ENCODE measurements at regions not wholly inside any gene's neighbourhood (a gene's known extent, or its start where the extent isn't known, plus 50 kb on each side); places are given as distances from the start of the nearest gene placed in this dataset.

DNA sequence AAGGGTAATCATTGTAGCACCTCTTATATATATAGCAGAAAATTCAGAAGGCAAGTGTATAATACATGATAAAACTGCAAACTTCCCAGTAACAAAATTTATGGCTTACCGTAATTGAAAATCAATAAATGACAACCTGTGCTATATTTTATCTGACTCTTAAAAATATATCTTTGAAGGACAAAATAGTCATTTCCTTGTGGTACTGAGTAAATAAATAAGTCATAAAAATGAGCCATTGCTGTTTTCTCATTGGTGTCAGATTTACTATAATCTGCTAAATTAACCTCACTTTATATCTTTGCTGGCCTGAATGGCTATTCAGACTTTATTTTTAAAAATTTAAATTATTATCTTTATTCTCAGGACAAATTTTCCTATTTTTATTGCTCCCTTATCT lies 1319.1 kb upstream of the SPRY2 start:
- Histone ChIP-seq H3K9me3 (ENCODE audit: control insufficient read depth in 2 of 2, low read length in 2 of 2) (no peaks in the 10 kb centered on the region), H3K9ac (ENCODE audit: low read depth in 1 of 2, low read length in 2 of 2) (no peak overlapping the region), H3K4me3 (ENCODE audit: low read length in 2 of 2) (no peak overlapping the region), H3K27ac (ENCODE audit: low read depth in 2 of 2, low read length in 2 of 2) (no peak overlapping the region), H3K27me3 (ENCODE audit: control insufficient read depth in 2 of 2, insufficient read depth in 2 of 2, low read length in 2 of 2) (no peaks in the 10 kb centered on the region), H3K36me3 (ENCODE audit: control insufficient read depth in 2 of 2, insufficient read depth in 2 of 2, low read length in 2 of 2) (no peaks in the 10 kb centered on the region), H3K4me1 (ENCODE audit: control insufficient read depth in 2 of 2, insufficient read depth in 2 of 2, low read length in 2 of 2) (no peaks in the 10 kb centered on the region)

DNA sequence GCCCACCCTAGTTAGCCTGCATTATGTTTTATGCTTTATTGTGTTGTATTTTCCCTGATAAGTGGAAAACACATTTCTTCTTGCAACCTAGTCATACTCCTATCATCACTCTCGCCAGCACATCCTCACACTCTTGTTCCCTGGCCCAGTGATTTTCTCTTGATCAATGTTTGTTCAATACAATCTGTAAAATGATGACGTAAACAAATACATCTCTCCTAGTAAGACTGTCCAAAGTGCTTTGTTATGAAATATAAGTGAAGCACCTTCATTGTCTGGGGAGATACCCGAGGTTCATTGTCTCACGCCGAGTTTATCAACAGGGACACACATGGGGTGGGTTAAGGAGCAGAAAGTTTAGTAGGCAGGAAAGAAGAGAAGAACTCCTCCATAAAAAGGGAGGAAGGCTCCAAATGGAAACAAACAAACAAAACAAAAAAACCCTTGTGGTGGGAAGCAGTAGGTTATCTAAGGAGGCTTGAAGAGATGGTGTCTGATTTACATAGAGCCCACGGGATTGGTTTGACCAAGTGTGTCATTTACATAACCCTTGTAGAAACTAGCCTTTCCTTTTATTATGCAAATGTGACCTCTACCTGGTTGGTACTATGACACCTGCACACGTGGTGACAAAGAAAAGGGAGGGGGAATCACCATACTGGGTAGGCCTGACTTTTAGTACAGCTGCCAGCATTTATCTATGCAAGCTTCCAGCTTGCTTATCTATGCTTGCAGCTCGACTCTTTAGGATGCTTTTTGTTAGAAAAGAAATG lies 1317.9 kb upstream of the SPRY2 start:
- H3K27me3 ChIP-seq (ENCODE audit: control insufficient read depth in 2 of 2, insufficient read depth in 2 of 2, low read length in 2 of 2) = no peaks in the 10 kb centered on the region

DNA sequence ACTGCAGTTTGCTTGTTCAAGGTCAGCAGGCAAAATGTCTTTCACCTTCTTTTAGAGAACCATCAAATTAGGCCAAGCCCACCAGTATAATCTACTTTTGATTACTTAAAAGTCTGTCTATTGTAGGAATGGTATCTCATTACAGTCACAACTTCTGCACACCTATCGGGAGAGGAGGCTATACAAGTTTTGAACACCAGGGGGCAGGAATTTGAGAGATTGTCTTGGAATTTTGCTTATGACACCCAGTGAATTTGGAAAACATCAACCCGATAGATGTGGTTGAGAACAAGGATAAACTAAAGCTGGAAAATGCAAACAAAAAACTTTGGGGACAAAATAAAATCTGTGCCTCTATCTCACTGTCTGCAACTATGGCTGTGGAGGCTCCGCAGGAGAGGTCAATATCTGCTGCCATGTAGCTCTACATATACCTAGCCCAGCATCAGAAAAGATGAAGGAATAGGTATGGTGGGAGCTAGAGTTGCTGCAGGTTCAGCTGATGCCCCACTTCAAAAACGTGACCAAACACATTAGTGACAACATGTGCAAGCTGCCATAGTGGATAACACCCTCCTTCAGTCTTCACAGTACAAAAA lies 1299.2 kb upstream of the SPRY2 start:
- Histone ChIP-seq H3K27ac (ENCODE audit: low read depth in 2 of 2, low read length in 2 of 2) (no peak overlapping the region), H3K27me3 (ENCODE audit: control insufficient read depth in 2 of 2, insufficient read depth in 2 of 2, low read length in 2 of 2) (no peaks in the 10 kb centered on the region), H3K4me3 (ENCODE audit: low read length in 2 of 2) (no peak overlapping the region), H3K9me3 (ENCODE audit: control insufficient read depth in 2 of 2, low read length in 2 of 2) (no peaks in the 10 kb centered on the region), H3K36me3 (ENCODE audit: control insufficient read depth in 2 of 2, insufficient read depth in 2 of 2, low read length in 2 of 2) (no peaks in the 10 kb centered on the region), H3K9ac (ENCODE audit: low read depth in 1 of 2, low read length in 2 of 2) (no peak overlapping the region), H3K4me1 (ENCODE audit: control insufficient read depth in 2 of 2, insufficient read depth in 2 of 2, low read length in 2 of 2) (no peaks in the 10 kb centered on the region)

More for the DNA sequence above, 1317.9 kb upstream of the SPRY2 start:
- no peak overlapping the region for H3K4me3 ChIP-seq (ENCODE audit: low read length in 2 of 2)
- H3K9me3 ChIP-seq (ENCODE audit: control insufficient read depth in 2 of 2, low read length in 2 of 2) = no peaks in the 10 kb centered on the region
- no peak overlapping the region for H3K27ac ChIP-seq (ENCODE audit: low read depth in 2 of 2, low read length in 2 of 2)
- H3K4me1 ChIP-seq (ENCODE audit: control insufficient read depth in 2 of 2, insufficient read depth in 2 of 2, low read length in 2 of 2) = no peaks in the 10 kb centered on the region
- no peaks in the 10 kb centered on the region for H3K36me3 ChIP-seq (ENCODE audit: control insufficient read depth in 2 of 2, insufficient read depth in 2 of 2, low read length in 2 of 2)
- H3K9ac ChIP-seq (ENCODE audit: low read depth in 1 of 2, low read length in 2 of 2) = no peak overlapping the region

DNA sequence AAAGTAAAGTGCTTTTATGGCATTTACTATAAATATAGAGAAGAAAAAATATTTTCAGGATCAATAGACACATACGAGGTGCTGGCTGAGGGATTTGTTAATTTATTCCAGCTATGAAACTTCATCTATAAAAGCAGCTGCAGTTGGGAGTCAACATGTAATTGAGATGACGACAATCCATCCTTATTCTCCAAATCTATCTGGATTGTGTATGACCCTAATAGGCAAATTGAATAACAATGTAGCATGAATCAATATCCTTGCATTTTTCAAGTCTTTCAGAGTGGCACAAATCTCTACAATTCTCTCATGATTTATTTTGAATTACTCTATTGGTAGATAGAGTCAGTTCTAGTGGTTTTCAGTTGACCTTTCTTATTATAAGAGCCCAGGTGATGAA lies 1296.5 kb upstream of the SPRY2 start:
- H3K9me3 ChIP-seq (ENCODE audit: control insufficient read depth in 2 of 2, low read length in 2 of 2) = no peaks in the 10 kb centered on the region
- H3K27ac ChIP-seq (ENCODE audit: low read depth in 2 of 2, low read length in 2 of 2) = no peak overlapping the region
- H3K4me3 ChIP-seq (ENCODE audit: low read length in 2 of 2) = no peak overlapping the region
- no peaks in the 10 kb centered on the region for H3K4me1 ChIP-seq (ENCODE audit: control insufficient read depth in 2 of 2, insufficient read depth in 2 of 2, low read length in 2 of 2)
- H3K36me3 ChIP-seq (ENCODE audit: control insufficient read depth in 2 of 2, insufficient read depth in 2 of 2, low read length in 2 of 2) = no peaks in the 10 kb centered on the region
- H3K27me3 ChIP-seq (ENCODE audit: control insufficient read depth in 2 of 2, insufficient read depth in 2 of 2, low read length in 2 of 2) = no peaks in the 10 kb centered on the region
- H3K9ac ChIP-seq (ENCODE audit: low read depth in 1 of 2, low read length in 2 of 2) = no peak overlapping the region

DNA sequence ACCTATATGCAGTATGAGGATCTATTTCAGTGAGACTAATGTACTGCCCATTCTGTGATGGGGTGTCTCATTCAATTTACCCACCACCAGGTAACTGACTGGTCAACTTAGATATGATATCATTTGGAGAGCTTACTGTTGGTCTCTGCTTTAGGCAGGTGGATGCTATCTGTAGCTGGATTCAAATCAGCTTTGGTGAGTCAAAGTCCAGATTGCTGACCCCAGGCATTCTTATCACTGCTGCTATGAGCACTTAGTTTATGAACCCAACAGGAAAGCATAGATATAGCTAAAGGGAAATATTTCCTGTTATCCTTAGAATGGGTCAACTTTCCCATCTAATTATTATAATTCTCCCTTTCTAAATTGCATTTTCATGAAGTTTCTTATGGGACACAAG lies 1295.2 kb upstream of the SPRY2 start:
- Histone ChIP-seq H3K27me3 (ENCODE audit: control insufficient read depth in 2 of 2, insufficient read depth in 2 of 2, low read length in 2 of 2) (no peaks in the 10 kb centered on the region), H3K9ac (ENCODE audit: low read depth in 1 of 2, low read length in 2 of 2) (no peak overlapping the region), H3K9me3 (ENCODE audit: control insufficient read depth in 2 of 2, low read length in 2 of 2) (no peaks in the 10 kb centered on the region), H3K4me3 (ENCODE audit: low read length in 2 of 2) (no peak overlapping the region), H3K36me3 (ENCODE audit: control insufficient read depth in 2 of 2, insufficient read depth in 2 of 2, low read length in 2 of 2) (no peaks in the 10 kb centered on the region), H3K27ac (ENCODE audit: low read depth in 2 of 2, low read length in 2 of 2) (no peak overlapping the region), H3K4me1 (ENCODE audit: control insufficient read depth in 2 of 2, insufficient read depth in 2 of 2, low read length in 2 of 2) (no peaks in the 10 kb centered on the region)

DNA sequence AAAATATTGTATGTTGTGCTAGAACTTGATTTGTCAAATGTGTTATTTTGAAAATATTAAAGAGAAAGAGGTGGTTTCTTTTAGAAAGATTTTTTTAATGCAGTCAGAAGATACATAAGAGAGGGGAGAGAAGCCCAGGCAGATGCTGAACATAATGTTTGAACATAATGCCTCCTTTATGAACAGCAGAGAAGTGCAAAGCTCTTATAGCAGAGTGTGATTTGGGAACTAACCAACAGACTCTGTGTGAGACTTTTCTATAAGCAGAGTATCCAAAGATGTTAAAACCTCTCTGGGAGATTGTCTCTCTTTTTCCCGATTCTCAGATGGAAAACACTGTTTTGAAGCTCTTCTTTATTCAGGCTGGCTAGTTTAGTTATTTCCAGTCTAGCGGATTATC lies 1274.1 kb upstream of the SPRY2 start:
- H3K27me3 ChIP-seq (ENCODE audit: control insufficient read depth in 2 of 2, insufficient read depth in 2 of 2, low read length in 2 of 2) = no peaks in the 10 kb centered on the region

DNA sequence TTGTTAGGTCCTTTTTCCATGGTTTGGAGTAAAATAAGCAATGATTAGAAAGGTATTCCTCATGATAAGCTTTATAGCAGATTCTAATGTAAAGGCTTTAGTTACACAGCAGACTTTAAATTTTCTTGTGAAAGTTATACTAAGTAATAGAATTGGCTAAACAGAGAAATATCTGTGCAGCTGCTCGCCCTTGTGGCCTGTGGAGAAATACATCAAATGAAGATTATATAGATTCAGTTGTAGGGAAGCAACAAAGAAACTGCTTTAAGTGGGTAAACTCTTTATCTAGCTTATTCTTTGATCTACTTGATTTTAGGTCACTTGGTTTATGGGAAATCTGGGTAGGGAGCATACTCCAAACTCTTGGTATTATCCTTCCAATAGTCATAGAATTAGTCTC lies 1269.7 kb upstream of the SPRY2 start:
- Histone ChIP-seq H3K9me3 (ENCODE audit: control insufficient read depth in 2 of 2, low read length in 2 of 2) (no peaks in the 10 kb centered on the region), H3K36me3 (ENCODE audit: control insufficient read depth in 2 of 2, insufficient read depth in 2 of 2, low read length in 2 of 2) (no peaks in the 10 kb centered on the region), H3K4me3 (ENCODE audit: low read length in 2 of 2) (no peak overlapping the region), H3K27me3 (ENCODE audit: control insufficient read depth in 2 of 2, insufficient read depth in 2 of 2, low read length in 2 of 2) (no peaks in the 10 kb centered on the region), H3K27ac (ENCODE audit: low read depth in 2 of 2, low read length in 2 of 2) (no peak overlapping the region), H3K4me1 (ENCODE audit: control insufficient read depth in 2 of 2, insufficient read depth in 2 of 2, low read length in 2 of 2) (no peaks in the 10 kb centered on the region), H3K9ac (ENCODE audit: low read depth in 1 of 2, low read length in 2 of 2) (no peak overlapping the region)

More for the DNA sequence above, 1274.1 kb upstream of the SPRY2 start:
- no peaks in the 10 kb centered on the region for H3K9me3 ChIP-seq (ENCODE audit: control insufficient read depth in 2 of 2, low read length in 2 of 2)
- no peak overlapping the region for H3K4me3 ChIP-seq (ENCODE audit: low read length in 2 of 2)
- no peaks in the 10 kb centered on the region for H3K36me3 ChIP-seq (ENCODE audit: control insufficient read depth in 2 of 2, insufficient read depth in 2 of 2, low read length in 2 of 2)
- H3K27ac ChIP-seq (ENCODE audit: low read depth in 2 of 2, low read length in 2 of 2) = no peak overlapping the region
- no peaks in the 10 kb centered on the region for H3K4me1 ChIP-seq (ENCODE audit: control insufficient read depth in 2 of 2, insufficient read depth in 2 of 2, low read length in 2 of 2)
- H3K9ac ChIP-seq (ENCODE audit: low read depth in 1 of 2, low read length in 2 of 2) = no peak overlapping the region

DNA sequence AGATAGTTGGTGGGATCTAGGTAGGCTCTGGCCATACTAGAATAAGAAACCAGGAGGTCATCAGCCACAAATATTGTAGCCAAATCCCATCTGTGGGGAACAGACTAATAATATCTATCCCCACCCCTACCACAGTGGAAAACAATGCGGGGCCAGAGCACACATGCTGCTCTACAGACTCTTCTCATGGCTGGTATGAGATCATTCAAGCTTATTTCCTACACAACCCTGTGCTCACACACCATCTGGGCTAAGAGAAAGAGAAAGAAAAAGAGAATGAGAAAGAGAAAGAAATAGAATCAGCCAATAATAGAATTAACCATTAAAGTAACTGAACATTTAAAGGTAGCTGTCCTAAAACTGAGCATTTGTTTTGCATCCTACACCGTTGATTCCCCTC lies 1268.4 kb upstream of the SPRY2 start:
- no peaks in the 10 kb centered on the region for H3K27me3 ChIP-seq (ENCODE audit: control insufficient read depth in 2 of 2, insufficient read depth in 2 of 2, low read length in 2 of 2)
- H3K9me3 ChIP-seq (ENCODE audit: control insufficient read depth in 2 of 2, low read length in 2 of 2) = no peaks in the 10 kb centered on the region

DNA sequence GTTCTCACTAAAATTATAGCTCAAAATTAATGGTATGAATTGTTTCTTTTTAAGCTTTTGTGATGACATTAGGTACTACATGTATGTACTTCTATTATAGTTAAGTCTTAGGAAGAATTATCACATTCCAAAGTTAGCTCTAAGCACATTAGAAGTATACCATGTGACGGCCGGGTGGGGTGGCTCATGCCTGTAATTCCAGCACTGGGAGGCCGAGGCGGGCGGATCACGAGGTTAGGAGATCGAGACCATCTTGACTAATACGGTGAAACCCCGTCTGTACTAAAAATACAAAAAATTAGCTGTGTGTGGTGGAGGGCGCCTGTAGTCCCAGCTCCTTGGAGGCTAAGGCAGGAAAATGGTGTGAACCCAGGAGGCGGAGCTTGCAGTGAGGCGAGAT lies 1265.1 kb upstream of the SPRY2 start:
- no peak overlapping the region for H3K27ac ChIP-seq (ENCODE audit: low read depth in 2 of 2, low read length in 2 of 2)
- no peak overlapping the region for H3K9ac ChIP-seq (ENCODE audit: low read depth in 1 of 2, low read length in 2 of 2)
- no peaks in the 10 kb centered on the region for H3K27me3 ChIP-seq (ENCODE audit: control insufficient read depth in 2 of 2, insufficient read depth in 2 of 2, low read length in 2 of 2)
- H3K4me1 ChIP-seq (ENCODE audit: control insufficient read depth in 2 of 2, insufficient read depth in 2 of 2, low read length in 2 of 2) = no peaks in the 10 kb centered on the region
- no peaks in the 10 kb centered on the region for H3K9me3 ChIP-seq (ENCODE audit: control insufficient read depth in 2 of 2, low read length in 2 of 2)
- H3K36me3 ChIP-seq (ENCODE audit: control insufficient read depth in 2 of 2, insufficient read depth in 2 of 2, low read length in 2 of 2) = no peaks in the 10 kb centered on the region
- H3K4me3 ChIP-seq (ENCODE audit: low read length in 2 of 2) = no peak overlapping the region

More for the DNA sequence above, 1268.4 kb upstream of the SPRY2 start:
- no peaks in the 10 kb centered on the region for H3K36me3 ChIP-seq (ENCODE audit: control insufficient read depth in 2 of 2, insufficient read depth in 2 of 2, low read length in 2 of 2)
- no peaks in the 10 kb centered on the region for H3K4me1 ChIP-seq (ENCODE audit: control insufficient read depth in 2 of 2, insufficient read depth in 2 of 2, low read length in 2 of 2)
- no peak overlapping the region for H3K9ac ChIP-seq (ENCODE audit: low read depth in 1 of 2, low read length in 2 of 2)
- no peak overlapping the region for H3K4me3 ChIP-seq (ENCODE audit: low read length in 2 of 2)
- H3K27ac ChIP-seq (ENCODE audit: low read depth in 2 of 2, low read length in 2 of 2) = no peak overlapping the region

DNA sequence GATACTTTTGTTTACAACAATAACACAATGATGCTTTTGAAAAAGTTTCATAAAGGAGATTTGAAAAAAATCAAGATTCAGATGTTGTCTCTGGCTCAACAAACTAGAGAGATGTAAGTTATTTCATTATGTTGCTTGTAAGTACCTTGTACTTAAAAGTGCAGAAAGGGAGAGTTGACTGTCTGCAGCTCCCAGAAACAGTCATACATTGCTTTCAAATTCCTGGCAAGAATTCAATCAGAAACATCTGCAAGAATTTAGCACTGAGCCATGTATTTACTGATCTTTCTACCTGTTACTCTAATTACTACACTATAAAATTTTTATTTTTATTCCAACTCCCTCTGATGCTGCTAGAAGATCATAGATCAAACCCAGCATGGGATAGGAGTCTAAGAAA lies 1261.3 kb upstream of the SPRY2 start:
- Histone ChIP-seq H3K27ac (ENCODE audit: low read depth in 2 of 2, low read length in 2 of 2) (no peak overlapping the region), H3K4me3 (ENCODE audit: low read length in 2 of 2) (no peak overlapping the region), H3K27me3 (ENCODE audit: control insufficient read depth in 2 of 2, insufficient read depth in 2 of 2, low read length in 2 of 2) (no peaks in the 10 kb centered on the region), H3K9ac (ENCODE audit: low read depth in 1 of 2, low read length in 2 of 2) (no peak overlapping the region), H3K4me1 (ENCODE audit: control insufficient read depth in 2 of 2, insufficient read depth in 2 of 2, low read length in 2 of 2) (no peaks in the 10 kb centered on the region), H3K9me3 (ENCODE audit: control insufficient read depth in 2 of 2, low read length in 2 of 2) (no peaks in the 10 kb centered on the region), H3K36me3 (ENCODE audit: control insufficient read depth in 2 of 2, insufficient read depth in 2 of 2, low read length in 2 of 2) (no peaks in the 10 kb centered on the region)

Data from mucosa of rectum (tissue), 2 donors.